WTC11 (cell line): ENCODE measurements at regions not wholly inside any gene's neighbourhood (a gene's known extent, or its start where the extent isn't known, plus 50 kb on each side); places are given as distances from the start of the nearest gene placed in this dataset.

ENCODE experiments used
- JUN ChIP-seq: sonication (generic); formaldehyde crosslinking; IDR thresholded peaks from 2 replicates; pipeline ENCODE4 v1.8.0; 2023; ENCODE audit warnings: mild to moderate bottlenecking, missing genetic modification reagents
- KAT7 ChIP-seq: sonication (generic); formaldehyde crosslinking; IDR thresholded peaks from 2 replicates; pipeline ENCODE4 v1.8.1; 2023; ENCODE audit warnings: missing genetic modification reagents, mild to moderate bottlenecking, borderline replicate concordance
- RELA ChIP-seq: sonication (generic); formaldehyde crosslinking; IDR thresholded peaks from 2 replicates; pipeline ENCODE4 v1.8.1; 2022; ENCODE audit warnings: missing genetic modification reagents, mild to moderate bottlenecking, borderline replicate concordance
- RORB ChIP-seq: fragments of 250-450 bp; sonication (Bioruptor Pico); IDR thresholded peaks from 2 replicates; pipeline ENCODE4 v1.9.0; 2021; ENCODE audit warnings: mild to moderate bottlenecking
- SP1 ChIP-seq: sonication (generic); formaldehyde crosslinking; conservative IDR thresholded peaks from 2 replicates; pipeline ENCODE4 v1.8.1; 2022; ENCODE audit warnings: missing genetic modification reagents
- TCF7 ChIP-seq: sonication (generic); formaldehyde crosslinking; IDR thresholded peaks from 2 replicates; pipeline ENCODE4 v1.8.0; 2022; ENCODE audit warnings: mild to moderate bottlenecking, low read depth, missing genetic modification reagents, moderate library complexity
- USF1 ChIP-seq: sonication (generic); formaldehyde crosslinking; IDR thresholded peaks from 2 replicates; pipeline ENCODE4 v1.8.0; 2022; ENCODE audit warnings: mild to moderate bottlenecking, missing genetic modification reagents
- ZNF671 ChIP-seq: fragments of 250-450 bp; sonication (Bioruptor Pico); IDR thresholded peaks from 2 replicates; pipeline ENCODE4 v1.8.0; 2021; ENCODE audit warnings: mild to moderate bottlenecking
- TF ChIP-seq, protein P1 (sequence below): fragments of 200-600 bp; IDR thresholded peaks from 2 replicates; pipeline ENCODE4 v1.8.0; 2022; ENCODE audit warnings: antibody characterized with exemption
- TF ChIP-seq, protein P2 (sequence below): sonication (generic); formaldehyde crosslinking; IDR thresholded peaks from 2 replicates; pipeline ENCODE4 v1.8.1; 2022; ENCODE audit warnings: low read depth, missing genetic modification reagents, borderline replicate concordance

DNA sequence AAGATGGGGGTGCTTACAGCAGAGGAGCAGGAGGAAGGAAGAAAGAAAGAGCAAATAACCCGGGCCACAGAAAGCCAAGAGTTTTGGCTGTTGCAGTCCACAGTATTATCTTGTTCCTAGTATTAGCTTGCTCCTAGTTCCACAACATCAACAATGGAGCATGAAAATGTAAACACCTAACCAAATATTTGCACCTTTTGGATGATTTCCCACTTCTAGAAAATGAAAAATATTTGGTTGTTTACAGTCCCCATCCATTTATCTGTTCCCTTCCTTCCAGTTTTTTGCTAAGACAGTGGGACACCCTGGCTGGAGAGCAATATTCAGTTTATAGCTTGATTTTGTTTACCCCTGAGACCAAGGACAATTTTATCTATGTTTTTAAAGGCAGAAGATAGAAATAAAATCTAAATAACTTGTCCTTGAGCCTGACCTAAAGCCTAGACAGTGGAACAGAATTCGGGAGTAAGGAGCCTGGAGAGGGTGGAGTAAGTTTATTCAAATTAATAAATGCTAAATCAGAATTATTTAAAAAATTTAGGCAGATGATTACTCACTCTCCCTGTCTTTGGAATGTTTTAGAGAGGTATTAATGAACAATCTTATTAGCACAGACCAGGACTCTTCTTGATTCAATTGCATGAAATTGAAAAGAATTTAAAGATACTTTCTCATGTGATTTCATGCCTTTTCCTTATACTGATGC lies 51.6 kb downstream of the RESF1 start:
- no peak for TF ChIP-seq RELA (CRISPR knock-in tag)
- TF ChIP-seq, protein P1, sequence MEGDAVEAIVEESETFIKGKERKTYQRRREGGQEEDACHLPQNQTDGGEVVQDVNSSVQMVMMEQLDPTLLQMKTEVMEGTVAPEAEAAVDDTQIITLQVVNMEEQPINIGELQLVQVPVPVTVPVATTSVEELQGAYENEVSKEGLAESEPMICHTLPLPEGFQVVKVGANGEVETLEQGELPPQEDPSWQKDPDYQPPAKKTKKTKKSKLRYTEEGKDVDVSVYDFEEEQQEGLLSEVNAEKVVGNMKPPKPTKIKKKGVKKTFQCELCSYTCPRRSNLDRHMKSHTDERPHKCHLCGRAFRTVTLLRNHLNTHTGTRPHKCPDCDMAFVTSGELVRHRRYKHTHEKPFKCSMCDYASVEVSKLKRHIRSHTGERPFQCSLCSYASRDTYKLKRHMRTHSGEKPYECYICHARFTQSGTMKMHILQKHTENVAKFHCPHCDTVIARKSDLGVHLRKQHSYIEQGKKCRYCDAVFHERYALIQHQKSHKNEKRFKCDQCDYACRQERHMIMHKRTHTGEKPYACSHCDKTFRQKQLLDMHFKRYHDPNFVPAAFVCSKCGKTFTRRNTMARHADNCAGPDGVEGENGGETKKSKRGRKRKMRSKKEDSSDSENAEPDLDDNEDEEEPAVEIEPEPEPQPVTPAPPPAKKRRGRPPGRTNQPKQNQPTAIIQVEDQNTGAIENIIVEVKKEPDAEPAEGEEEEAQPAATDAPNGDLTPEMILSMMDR, result no peak
- TF ChIP-seq SP1, result no peak
- TF ChIP-seq ZNF671 (CRISPR knock-in tag), result no peak
- TF ChIP-seq USF1 (CRISPR knock-in tag), result no peak
- TF ChIP-seq KAT7, result no peak
- no peak for TF ChIP-seq JUN (CRISPR knock-in tag)
- TF ChIP-seq, protein P2, sequence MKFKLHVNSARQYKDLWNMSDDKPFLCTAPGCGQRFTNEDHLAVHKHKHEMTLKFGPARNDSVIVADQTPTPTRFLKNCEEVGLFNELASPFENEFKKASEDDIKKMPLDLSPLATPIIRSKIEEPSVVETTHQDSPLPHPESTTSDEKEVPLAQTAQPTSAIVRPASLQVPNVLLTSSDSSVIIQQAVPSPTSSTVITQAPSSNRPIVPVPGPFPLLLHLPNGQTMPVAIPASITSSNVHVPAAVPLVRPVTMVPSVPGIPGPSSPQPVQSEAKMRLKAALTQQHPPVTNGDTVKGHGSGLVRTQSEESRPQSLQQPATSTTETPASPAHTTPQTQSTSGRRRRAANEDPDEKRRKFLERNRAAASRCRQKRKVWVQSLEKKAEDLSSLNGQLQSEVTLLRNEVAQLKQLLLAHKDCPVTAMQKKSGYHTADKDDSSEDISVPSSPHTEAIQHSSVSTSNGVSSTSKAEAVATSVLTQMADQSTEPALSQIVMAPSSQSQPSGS (CRISPR knock-in tag), result no peak
- TF ChIP-seq RORB (CRISPR knock-in tag), result no peak
- TF ChIP-seq TCF7 (CRISPR knock-in tag), result no peak
